GM12873 (cell line): ENCODE measurements at regions not wholly inside any gene's neighbourhood (a gene's known extent, or its start where the extent isn't known, plus 50 kb on each side); places are given as distances from the start of the nearest gene placed in this dataset.

Experiments used
- TF ChIP-seq, protein P1 (sequence below): IDR thresholded peaks from 2 replicates; pipeline ENCODE4 v1.5.1; 2012; ENCODE audit warnings: low read depth, mild to moderate bottlenecking, moderate library complexity, low read length, control low read depth; ENCODE audit not compliant: insufficient read depth; ENCODE audit errors: missing control alignments

DNA sequence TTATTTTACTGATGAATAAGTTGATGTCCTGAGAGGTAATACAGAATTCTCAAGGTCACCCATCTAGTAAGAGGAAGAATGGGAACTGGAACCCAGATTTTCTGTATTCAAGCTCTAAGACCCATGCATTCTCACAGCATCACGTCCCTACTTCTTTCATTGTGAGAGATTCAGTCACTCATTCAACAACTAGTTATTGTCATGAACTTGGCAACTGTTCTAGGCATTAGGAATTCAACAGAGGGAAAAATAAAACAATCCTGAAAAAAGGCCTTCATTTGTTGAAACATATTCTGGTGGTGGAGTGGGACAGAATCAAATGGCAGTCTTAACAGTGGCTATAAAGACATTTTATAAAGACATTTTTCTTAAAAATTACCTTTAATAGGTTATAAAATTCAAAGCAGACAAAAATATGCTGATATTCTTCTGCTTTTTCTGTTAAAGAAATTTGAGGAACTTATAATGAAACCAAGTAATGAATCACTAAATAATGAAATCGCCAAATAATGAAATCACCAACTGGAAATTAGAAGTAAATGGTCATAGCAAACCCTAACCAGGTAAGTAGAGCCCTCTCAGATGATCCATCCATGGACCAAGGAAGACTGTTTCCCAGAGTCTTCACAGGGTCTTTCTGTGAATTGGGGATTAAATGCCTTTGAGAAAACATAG lies 136.5 kb upstream of the DPYD start:
- TF ChIP-seq, protein P1, sequence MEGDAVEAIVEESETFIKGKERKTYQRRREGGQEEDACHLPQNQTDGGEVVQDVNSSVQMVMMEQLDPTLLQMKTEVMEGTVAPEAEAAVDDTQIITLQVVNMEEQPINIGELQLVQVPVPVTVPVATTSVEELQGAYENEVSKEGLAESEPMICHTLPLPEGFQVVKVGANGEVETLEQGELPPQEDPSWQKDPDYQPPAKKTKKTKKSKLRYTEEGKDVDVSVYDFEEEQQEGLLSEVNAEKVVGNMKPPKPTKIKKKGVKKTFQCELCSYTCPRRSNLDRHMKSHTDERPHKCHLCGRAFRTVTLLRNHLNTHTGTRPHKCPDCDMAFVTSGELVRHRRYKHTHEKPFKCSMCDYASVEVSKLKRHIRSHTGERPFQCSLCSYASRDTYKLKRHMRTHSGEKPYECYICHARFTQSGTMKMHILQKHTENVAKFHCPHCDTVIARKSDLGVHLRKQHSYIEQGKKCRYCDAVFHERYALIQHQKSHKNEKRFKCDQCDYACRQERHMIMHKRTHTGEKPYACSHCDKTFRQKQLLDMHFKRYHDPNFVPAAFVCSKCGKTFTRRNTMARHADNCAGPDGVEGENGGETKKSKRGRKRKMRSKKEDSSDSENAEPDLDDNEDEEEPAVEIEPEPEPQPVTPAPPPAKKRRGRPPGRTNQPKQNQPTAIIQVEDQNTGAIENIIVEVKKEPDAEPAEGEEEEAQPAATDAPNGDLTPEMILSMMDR = no peak

DNA sequence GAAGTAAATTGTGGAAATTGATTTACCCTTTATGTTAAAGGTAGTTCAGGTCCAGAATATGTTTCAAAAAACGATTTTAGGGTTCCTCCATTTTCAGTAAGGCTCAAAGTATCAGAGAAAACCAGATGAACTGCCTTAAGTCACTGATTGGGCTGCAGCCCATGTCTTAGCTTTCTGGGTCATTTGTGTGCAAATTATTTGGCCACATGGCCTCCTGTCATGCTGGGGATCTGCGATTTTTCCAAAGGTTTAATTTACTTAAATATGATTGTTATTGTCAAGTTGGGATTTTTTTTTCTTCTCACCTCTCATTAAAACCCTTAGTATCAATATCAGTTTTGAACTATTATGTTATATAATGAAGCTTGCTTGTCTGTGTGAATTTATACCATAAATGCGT lies 135.9 kb upstream of the DPYD start:
- TF ChIP-seq, protein P1 = no peak

DNA sequence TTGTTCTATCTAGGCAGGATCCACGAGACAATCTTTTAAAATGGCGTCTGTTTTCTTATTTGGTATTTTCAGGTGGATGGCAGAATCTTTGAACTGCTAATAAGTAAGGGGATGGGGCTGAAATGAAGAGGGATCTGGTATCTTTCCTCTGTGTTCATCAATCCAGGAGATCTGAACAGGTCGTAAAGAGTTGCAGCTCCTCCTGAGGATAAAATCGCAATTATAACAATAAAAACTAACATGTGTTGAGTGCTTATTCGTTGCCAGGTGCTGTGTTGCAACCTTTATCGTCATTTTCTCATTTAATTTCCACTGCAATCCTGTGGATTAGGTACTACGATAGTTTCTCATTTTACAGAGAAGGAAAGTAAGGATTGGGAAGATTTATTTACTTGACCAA lies 134.6 kb upstream of the DPYD start:
- TF ChIP-seq, protein P1 = no peak

DNA sequence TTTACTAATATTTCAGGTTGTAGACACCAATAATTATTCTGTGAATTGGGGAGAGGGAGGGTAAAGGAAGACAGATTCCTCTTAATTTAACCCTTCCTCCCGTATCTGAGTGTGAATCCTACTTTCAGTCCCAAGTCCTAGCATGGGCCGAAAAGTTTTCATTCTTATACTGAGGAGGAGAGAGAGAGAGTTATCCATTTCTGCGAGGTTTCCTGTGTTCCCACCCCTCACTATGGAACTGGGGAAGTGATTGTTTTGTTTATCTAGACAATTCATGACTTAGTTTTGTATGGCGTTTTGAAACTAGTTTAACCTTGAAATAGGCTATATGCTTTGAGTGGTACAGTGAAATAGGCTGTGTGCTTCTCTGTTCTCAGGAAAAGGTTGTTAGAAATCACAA lies 134.0 kb upstream of the DPYD start:
- TF ChIP-seq, protein P1 = no peak

DNA sequence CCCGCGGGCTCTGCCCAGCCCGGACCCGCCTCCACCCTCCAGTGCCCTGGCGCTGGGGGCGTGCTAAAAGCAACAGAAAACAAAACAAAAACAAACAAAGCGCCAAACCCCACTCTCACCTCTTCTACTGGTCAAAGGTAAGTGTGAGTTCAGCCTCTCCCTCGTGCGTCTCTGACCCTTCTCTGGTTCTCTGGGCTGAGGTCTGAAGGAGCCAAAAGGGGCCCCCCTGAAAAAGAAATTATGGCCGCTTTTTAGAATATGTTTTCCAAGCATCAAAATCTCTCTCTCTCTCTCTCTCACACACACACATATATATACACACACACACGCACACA lies 133.5 kb upstream of the DPYD start:
- TF ChIP-seq, protein P1 = no peak

DNA sequence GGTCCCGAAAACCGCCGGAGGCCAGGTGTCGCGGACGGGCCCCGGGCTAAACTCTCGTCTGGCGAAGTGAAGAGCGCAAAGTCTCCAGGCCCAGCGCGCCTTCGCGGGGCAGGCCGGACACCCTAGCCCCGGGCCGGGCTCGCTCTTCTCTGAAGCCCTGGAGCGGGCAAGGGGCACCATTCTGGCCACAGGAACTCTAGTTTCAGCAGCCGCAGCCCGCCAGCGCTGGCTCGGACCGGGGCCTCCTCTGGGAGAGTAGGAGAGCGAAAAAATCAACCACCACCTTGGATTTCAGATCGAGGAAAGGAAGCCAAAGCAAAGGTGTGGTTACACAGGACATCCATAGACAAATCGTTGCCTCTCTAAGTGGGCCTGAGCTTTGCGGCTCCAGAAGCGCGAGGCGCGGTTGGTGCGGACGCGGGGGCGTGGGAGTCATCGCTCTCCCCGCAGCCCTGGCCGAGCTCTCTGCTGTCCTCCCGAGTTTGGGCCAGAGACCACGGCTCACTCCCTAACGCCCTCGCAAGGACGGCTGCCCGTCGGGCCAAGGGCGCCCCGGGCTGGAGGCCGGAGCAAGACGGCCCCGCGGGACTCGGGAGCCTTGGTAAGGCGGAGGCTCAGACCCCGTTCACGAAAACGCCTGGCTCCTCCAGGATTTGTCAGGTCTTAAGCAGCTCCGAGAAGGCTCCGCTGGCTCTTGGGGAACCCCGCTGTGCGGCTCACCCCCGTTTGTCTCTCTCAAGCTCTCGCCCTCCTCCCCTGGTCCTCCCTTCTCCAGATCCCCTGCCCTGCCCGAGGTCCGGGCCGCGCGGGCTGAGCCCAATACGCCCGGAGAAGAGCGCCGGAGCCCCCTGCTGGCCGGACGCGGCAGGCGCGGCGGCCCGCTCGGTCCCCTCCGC lies 132.9 kb upstream of the DPYD start:
- TF ChIP-seq, protein P1 = peak; percentile 85

DNA sequence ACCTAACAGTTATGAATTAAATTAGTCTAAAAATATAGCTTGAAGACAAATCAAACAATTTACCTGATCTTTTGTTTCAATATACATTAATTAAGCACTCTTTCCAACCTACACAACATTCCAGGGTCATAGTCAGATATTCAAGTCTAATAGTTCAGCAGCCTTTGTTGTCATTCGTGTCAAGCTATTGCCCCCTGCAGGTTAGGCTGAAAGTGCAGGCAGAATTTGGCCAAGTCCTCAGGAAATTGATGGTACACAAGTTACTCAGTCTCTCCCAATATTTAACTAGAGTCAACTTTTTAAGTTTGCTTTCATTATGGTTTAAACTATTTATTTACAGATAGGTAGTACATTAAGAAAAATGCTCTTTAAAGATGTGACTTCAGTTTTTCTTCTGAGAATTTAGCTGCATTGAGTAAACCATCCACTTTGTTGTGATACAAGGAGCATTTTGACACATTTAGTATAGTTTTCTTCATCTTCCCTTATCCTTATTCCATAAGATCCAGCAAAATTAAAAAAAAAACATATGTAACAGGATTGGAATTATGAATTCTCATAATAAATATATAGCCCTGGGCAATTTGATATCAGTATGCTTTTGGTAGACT lies 130.3 kb upstream of the DPYD start:
- TF ChIP-seq, protein P1 = peak; percentile 86
